ENCODE measurements at regions not wholly inside any gene's neighbourhood (a gene's known extent, or its start where the extent isn't known, plus 50 kb on each side); places are given as distances from the start of the nearest gene placed in this dataset.
"Not testable (repeated sequence)": the region's sequence is repeated elsewhere in the genome, so short reads cannot be mapped to it uniquely, and the experiment has no call there.

DNA sequence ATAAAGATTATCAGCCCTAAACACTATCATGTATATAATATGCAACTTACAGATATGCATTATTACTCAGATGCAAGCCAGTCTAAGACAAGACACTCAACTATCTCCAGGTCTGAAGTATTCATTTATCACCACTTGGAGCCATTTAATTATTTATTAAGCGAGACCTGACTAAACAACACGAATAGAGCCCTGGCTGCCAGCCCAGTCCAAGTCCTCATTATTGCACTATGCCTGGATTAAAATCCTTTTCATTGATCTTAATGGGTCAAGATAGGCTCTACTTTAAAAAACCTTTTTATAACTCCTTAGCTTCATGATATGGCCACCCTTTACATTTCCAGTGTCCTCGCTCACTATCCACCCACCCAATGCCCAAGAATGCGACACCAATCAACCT lies 183.1 kb upstream of the MARCKS start:
- H3K27me3 Mint-ChIP-seq, result peaks cover 2% of the 10 kb centered on the region

DNA sequence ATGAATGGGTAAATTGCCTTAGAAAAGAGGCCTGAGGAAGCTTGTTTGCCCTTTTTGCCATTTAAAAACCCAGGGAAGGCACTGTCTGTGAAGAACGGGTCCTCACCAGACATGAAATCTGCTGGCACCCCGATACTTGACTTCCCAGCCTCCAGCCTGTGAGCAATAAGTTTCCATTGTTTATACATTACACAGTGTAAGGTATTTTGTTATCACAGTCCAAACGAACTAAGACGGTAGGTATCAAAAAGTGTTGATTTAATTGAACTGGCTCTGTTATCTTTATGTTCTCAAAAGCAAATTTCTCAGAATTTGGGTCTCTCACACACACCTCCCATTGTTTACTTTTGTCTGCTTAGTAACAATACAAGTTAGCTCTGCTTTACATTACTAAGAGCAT lies 181.1 kb upstream of the MARCKS start:
- DNase-seq (no peak), ATAC-seq (no peak)
- H3K27me3 Mint-ChIP-seq, result peaks cover 2% of the 10 kb centered on the region
- no peak overlapping the region for H3K4me3 Mint-ChIP-seq
- no peak overlapping the region for H3K27ac Mint-ChIP-seq
- H3K9me3 Mint-ChIP-seq, result no peaks in the 10 kb centered on the region
- H3K4me1 Mint-ChIP-seq, result no peaks in the 10 kb centered on the region
- no peaks in the 10 kb centered on the region for H3K36me3 Mint-ChIP-seq (ENCODE audit: low read depth)

More for the DNA sequence above, 183.1 kb upstream of the MARCKS start:
- H3K4me3 Mint-ChIP-seq, result no peak overlapping the region
- H3K36me3 Mint-ChIP-seq (ENCODE audit: low read depth), result no peaks in the 10 kb centered on the region
- ATAC-seq (no peak), DNase-seq (no peak)
- no peaks in the 10 kb centered on the region for H3K4me1 Mint-ChIP-seq
- no peaks in the 10 kb centered on the region for H3K9me3 Mint-ChIP-seq
- no peak overlapping the region for H3K27ac Mint-ChIP-seq

DNA sequence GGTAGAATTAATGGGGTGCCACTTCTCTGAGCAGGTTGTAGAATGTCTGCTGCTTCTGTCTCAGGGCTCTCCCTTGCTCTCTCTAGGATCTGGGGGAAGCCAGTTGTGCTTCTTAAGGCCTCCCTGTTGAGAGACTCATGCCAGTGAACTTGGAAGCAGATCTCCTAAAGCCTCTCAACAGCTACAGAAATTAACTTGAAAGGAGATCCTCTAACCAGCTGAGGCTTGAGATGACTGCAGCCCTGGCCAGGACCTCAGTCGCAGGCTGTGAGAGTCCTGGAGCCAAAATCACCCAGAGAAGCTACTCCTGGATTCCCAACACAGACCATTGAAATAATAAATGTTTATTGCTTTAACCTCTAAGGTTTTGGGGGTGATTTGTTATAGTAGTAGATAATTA lies 180.2 kb upstream of the MARCKS start:
- Mint-ChIP-seq H3K36me3 (ENCODE audit: low read depth) (no peaks in the 10 kb centered on the region), H3K4me1 (no peaks in the 10 kb centered on the region), H3K9me3 (no peaks in the 10 kb centered on the region), H3K27me3 (peaks cover under 1% of the 10 kb centered on the region), H3K4me3 (no peak overlapping the region), H3K27ac (no peak overlapping the region)
- DNase-seq, result no peak
- ATAC-seq, result no peak

DNA sequence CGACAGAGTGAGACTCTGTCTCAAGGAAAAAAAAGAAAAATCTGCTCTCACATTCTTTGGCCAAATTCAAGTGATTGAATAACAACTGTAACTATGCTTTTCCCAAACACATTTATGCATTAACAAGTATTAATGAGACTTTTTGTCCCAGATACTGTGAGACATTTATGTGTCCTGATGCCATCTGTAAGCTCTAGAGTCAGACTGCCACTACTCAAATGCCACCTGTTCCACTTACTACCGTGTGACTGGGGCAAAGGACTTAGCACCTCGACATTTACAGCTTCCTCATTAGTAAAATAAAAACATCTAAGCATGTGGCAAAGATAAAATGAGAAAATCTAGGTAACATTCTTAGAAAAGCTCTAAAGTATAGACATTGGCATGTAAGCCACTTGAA lies 178.1 kb upstream of the MARCKS start:
- no peak for DNase-seq
- no peaks in the 10 kb centered on the region for H3K36me3 Mint-ChIP-seq (ENCODE audit: low read depth)
- H3K4me1 Mint-ChIP-seq, result no peaks in the 10 kb centered on the region
- no peaks in the 10 kb centered on the region for H3K27me3 Mint-ChIP-seq
- ATAC-seq, result no peak
- no peak overlapping the region for H3K4me3 Mint-ChIP-seq
- no peaks in the 10 kb centered on the region for H3K9me3 Mint-ChIP-seq
- H3K27ac Mint-ChIP-seq, result no peak overlapping the region

DNA sequence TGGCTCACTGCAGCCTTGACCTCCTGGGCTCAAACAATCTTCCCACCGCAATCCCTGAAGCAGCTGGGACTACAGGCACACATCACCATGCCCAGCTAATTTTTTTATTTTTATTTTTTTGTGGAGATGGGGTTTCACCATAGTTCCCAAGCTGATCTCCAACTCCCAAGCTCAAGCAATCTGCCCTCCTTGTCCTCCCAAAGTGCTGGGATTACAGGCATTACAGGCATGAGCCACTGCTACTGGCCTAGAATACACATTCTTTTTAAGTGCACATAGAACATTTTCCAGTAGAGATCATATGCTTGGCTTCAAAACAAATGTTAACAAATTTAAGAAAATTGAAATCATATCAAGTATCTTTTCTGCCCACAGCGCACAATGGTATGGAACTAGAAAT lies 176.8 kb upstream of the MARCKS start:
- DNase-seq, result no peak
- no peaks in the 10 kb centered on the region for H3K27me3 Mint-ChIP-seq
- H3K4me1 Mint-ChIP-seq, result no peaks in the 10 kb centered on the region
- no peak for ATAC-seq
- no peak overlapping the region for H3K4me3 Mint-ChIP-seq
- no peaks in the 10 kb centered on the region for H3K36me3 Mint-ChIP-seq (ENCODE audit: low read depth)
- H3K9me3 Mint-ChIP-seq, result no peaks in the 10 kb centered on the region
- no peak overlapping the region for H3K27ac Mint-ChIP-seq

DNA sequence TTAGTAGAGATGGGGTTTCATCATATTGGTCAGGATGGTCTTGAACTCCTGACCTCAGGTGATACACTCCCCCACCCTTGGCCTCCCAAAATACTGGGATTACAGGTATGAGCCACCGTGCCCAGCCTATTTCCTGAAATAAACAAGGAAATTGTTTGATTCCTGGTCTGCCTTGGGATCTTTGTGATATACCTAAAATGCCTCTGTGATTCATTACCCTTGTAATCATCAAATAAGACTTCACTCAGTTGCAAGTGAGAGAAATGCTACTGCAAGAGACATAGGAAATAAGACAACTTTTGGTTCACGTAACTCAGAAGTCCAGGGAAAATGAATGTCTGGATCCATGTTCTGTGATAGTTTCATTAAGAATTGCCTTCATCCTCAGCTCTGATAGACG lies 173.2 kb upstream of the MARCKS start:
- no peaks in the 10 kb centered on the region for H3K4me1 Mint-ChIP-seq
- H3K4me3 Mint-ChIP-seq, result no peak overlapping the region
- H3K36me3 Mint-ChIP-seq (ENCODE audit: low read depth), result no peaks in the 10 kb centered on the region
- H3K9me3 Mint-ChIP-seq, result no peaks in the 10 kb centered on the region
- H3K27ac Mint-ChIP-seq, result no peak overlapping the region
- ATAC-seq (no peak), DNase-seq (no peak)
- H3K27me3 Mint-ChIP-seq, result peaks cover 1% of the 10 kb centered on the region

DNA sequence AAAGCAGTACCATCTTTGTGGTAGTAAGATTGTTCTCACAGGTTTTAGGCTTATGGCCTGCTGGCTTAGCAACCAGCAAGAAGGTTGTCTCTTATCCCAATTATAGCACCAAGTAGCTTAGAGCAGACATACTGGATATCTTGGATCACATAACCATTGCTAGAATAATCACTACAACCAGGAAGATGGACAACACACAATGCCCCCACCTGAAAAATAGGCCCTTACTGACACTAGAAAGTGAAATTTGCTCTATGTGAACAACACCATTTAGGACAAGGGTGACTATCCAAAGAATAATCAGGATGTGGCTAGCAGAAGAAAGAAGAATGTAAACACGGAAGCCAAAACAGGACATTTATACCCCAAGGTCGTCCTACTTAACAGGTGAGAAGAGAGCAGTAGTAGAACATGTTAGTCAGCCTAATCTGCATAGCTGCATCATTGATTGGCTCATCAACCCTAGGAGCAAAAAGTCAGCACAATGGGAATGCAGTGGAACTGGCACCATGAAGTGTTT lies 172.7 kb upstream of the MARCKS start:
- no peak overlapping the region for H3K27ac Mint-ChIP-seq
- H3K4me1 Mint-ChIP-seq, result no peaks in the 10 kb centered on the region
- H3K36me3 Mint-ChIP-seq (ENCODE audit: low read depth), result no peaks in the 10 kb centered on the region
- no peak overlapping the region for H3K4me3 Mint-ChIP-seq
- no peaks in the 10 kb centered on the region for H3K9me3 Mint-ChIP-seq
- H3K27me3 Mint-ChIP-seq, result peaks cover 1% of the 10 kb centered on the region
- DNase-seq (no peak), ATAC-seq (no peak)

DNA sequence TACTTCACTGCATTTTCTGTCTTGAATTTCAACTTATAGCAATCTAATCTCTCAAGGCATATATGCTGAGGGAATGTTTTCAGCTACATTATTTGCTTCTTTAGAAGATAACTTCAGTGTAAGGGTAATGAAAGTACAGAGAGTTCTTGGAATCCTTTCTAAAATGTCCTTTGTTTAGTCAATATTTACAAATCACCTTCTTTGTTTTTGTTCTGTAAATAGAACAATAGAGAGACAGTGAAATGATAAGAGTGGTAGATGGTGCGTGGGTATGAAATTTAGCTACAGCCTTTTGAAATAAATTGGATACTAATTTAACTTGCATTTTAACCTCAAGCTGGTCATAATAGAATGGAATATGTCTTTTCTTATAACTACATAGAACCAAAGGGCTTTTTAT lies 171.1 kb upstream of the MARCKS start:
- Mint-ChIP-seq H3K4me1 (peaks cover 4% of the 10 kb centered on the region), H3K4me3 (no peak overlapping the region), H3K36me3 (ENCODE audit: low read depth) (no peaks in the 10 kb centered on the region), H3K9me3 (no peaks in the 10 kb centered on the region), H3K27me3 (peaks cover 1% of the 10 kb centered on the region), H3K27ac (no peak overlapping the region)
- no peak for ATAC-seq
- DNase-seq, result no peak

DNA sequence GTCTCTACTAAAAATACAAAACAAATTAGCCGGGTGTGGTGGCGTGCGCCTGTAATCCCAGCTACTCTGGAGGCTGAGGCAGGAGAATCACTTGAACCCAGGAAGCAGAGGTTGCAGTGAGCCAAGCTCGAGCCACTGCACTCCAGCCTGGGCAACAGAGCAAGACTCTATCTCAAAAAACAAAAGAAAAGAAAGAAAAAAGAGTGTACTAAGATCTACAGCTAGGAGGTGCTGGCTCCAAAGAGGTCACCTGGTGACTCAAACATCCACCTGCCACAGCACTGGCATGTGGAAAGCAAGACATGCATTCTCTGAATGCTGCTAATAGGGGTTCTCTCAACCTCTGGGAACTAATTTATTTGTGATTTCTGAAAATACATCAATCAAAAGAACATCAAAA lies 167.5 kb upstream of the MARCKS start:
- H3K4me1 Mint-ChIP-seq; H3K9me3 Mint-ChIP-seq; H3K27me3 Mint-ChIP-seq; H3K4me3 Mint-ChIP-seq; H3K27ac Mint-ChIP-seq; ATAC-seq; DNase-seq; H3K36me3 Mint-ChIP-seq (ENCODE audit: low read depth): not testable (repeated sequence)

DNA sequence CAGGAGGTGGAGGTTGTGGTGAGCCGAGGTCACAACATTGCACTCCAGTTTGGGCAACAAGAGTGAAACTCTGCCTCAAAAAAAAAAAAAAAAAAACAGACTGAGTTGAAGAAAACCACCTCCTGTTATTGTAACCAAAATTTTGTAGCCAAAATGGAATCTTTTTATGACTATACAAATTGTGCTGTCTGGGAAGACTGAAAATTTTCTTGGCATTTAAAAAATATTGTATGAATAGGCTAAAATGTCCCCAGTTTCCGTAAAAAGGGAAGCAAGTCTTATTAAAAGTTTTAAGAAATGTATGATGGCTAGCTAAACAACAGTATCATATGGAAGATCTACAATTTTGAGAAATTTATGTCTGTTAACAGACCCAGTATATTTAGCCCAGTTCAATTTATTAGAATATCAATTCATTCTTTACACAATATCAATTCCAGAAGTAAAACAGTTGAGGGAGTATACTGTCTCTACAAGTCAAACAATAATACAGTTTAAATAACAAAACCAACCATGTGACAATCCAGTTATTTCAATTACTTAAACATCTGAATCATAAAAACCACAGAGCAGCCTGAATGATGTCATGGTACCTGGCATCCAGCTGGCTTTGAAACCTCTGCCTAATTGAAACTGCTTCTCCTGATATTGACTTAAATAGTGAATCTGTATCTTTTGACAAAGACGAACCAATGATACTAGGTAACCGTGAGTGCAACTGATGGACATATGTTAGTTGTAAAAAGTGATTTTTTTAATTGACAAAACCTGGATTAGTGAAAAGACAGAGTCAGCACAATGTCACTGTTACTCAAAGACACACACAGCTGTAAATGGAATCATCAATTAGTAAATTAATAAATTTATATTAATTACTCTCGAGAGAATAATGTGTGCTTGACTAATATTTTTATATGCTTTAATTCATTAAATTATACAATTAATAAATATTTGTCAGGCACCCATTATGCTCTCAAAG lies 166.6 kb upstream of the MARCKS start:
- H3K4me3 Mint-ChIP-seq, result no peak overlapping the region
- no peak for ATAC-seq

DNA sequence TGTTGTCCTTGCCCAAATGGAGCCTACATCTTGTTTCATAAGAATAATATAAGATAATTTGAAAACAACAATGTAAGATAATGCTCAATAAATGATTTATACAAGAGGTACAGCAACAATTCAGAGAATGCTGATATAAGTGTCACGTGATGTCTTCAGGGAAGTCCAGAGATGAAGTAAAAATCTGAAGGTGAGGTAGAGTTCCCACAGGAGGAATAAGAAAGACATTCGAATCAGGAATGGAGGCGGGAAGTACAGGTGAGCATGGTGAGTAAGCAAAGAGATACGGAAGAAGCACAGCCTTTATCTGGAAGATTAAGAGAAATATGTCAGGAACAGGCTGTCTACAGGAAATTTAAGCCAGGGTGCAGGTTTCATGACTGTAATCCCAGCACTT lies 165.9 kb upstream of the MARCKS start:
- Mint-ChIP-seq H3K36me3 (ENCODE audit: low read depth) (no peaks in the 10 kb centered on the region), H3K27ac (no peak overlapping the region), H3K9me3 (no peaks in the 10 kb centered on the region), H3K4me1 (peaks cover 4% of the 10 kb centered on the region), H3K4me3 (no peak overlapping the region), H3K27me3 (peaks cover 1% of the 10 kb centered on the region)
- ATAC-seq (no peak), DNase-seq (no peak)

More for the DNA sequence above, 166.6 kb upstream of the MARCKS start:
- Mint-ChIP-seq H3K27ac (no peak overlapping the region), H3K9me3 (no peaks in the 10 kb centered on the region), H3K27me3 (peaks cover 1% of the 10 kb centered on the region), H3K36me3 (ENCODE audit: low read depth) (no peaks in the 10 kb centered on the region), H3K4me1 (peaks cover 4% of the 10 kb centered on the region)
- DNase-seq, result no peak

DNA sequence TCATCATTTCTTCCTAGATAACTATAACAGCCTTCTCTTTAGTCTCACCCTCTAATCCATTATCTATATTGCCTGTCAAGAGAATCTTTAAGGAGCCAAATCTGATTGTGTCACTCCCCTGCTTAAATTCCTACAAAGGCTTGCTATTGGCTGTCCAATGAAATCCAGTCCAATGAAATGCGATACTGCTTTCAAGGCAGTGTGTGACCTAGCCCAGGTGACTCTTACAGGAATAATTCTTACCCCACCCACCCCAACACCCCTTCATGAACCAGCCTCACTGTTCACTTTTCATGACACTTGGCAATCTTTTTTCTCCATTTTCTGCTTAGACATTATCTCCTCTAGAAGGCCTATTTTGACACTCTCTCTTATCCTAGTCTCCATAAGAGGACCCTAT lies 163.3 kb upstream of the MARCKS start:
- no peak overlapping the region for H3K27ac Mint-ChIP-seq
- H3K9me3 Mint-ChIP-seq, result no peaks in the 10 kb centered on the region
- no peak for DNase-seq
- no peak for ATAC-seq
- no peaks in the 10 kb centered on the region for H3K36me3 Mint-ChIP-seq (ENCODE audit: low read depth)
- H3K4me3 Mint-ChIP-seq, result no peak overlapping the region
- H3K4me1 Mint-ChIP-seq, result peaks cover 4% of the 10 kb centered on the region
- H3K27me3 Mint-ChIP-seq, result no peaks in the 10 kb centered on the region

DNA sequence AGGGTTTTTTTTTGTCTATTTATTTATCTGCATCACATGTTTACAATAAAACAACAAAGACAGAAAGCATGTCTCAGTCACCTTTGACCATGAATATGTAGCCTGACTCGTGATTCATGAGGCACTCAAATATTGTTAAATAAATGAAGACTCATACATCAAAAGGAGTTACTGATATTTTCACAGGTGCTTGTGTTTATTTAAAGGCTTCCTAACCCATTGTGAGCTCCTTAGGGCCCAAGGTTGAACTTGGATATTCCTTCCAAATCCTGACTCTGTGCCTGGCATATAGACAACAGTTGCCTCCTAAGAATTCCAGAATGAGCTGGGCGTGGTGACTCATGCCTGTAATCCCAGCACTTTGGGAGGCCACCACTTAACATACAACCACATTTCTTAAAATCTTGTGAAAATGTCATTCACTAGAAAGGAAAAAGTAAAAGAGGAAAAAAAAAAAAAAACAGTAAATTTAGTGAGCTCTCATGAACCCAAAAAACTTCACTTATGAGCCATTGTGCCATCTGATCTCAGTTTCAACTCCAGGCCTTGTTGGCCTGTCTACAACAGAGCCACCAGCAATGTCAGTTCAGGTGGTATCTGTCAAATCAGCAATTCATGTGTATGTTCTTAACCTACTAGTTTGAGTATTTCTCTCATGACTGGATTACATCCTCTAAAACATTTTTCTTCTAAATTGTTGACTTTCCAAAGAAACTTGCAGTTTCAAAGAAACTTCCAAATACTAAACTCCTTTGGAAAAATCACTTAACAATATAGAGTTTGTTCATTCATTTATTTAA lies 162.7 kb upstream of the MARCKS start:
- H3K4me1 Mint-ChIP-seq, result peaks cover 4% of the 10 kb centered on the region
- ATAC-seq (no peak), DNase-seq (no peak)
- no peak overlapping the region for H3K4me3 Mint-ChIP-seq
- no peak overlapping the region for H3K27ac Mint-ChIP-seq
- H3K9me3 Mint-ChIP-seq, result no peaks in the 10 kb centered on the region
- H3K27me3 Mint-ChIP-seq, result no peaks in the 10 kb centered on the region
- no peaks in the 10 kb centered on the region for H3K36me3 Mint-ChIP-seq (ENCODE audit: low read depth)

DNA sequence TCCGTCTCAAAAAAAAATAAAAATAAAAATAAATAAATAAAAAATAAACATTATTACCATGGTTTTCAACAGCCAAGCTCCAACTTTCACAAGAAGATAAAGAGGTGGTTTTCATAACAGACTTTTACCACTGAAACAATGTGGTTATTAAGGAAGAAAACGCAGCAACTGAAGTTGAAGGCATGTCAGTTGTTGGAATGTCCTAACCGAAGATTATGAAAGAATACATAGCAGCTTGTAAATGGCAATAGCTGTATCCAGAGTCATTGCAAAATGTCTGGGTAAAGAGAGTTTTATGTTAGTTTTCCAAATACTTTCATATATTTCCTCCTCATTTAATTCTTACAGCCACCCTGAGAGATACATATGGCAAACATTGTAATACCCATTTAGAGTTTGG lies 161.6 kb upstream of the MARCKS start:
- ATAC-seq (no peak), DNase-seq (no peak)
- H3K36me3 Mint-ChIP-seq (ENCODE audit: low read depth), result no peaks in the 10 kb centered on the region
- no peaks in the 10 kb centered on the region for H3K27me3 Mint-ChIP-seq
- peaks cover 1% of the 10 kb centered on the region for H3K4me1 Mint-ChIP-seq
- H3K9me3 Mint-ChIP-seq, result no peaks in the 10 kb centered on the region
- H3K27ac Mint-ChIP-seq, result no peak overlapping the region
- no peak overlapping the region for H3K4me3 Mint-ChIP-seq

DNA sequence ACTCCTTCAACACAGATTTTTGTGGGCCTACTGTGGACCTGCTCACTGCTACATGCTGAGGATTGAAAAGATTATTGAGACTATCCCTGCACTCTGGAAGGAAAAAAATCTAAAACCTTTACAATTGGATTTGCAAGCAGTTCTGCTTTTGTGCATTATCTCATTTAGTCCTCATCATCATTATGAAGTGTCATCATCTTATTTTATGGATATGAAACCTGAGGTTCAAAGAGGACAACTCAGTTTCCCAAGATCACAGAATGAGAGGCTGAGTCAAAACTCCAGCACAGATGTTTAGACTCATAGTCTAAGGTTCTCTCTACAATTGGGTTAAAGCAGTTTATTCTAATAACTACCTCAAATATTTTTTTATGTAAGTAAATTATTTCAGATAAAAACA lies 160.2 kb upstream of the MARCKS start:
- H3K9me3 Mint-ChIP-seq, result no peaks in the 10 kb centered on the region
- no peak overlapping the region for H3K4me3 Mint-ChIP-seq
- H3K36me3 Mint-ChIP-seq (ENCODE audit: low read depth), result no peaks in the 10 kb centered on the region
- H3K27ac Mint-ChIP-seq, result no peak overlapping the region
- DNase-seq, result no peak
- ATAC-seq, result no peak
- no peaks in the 10 kb centered on the region for H3K4me1 Mint-ChIP-seq
- H3K27me3 Mint-ChIP-seq, result no peaks in the 10 kb centered on the region
